ENCODE measurements at regions not wholly inside any gene's neighbourhood (a gene's known extent, or its start where the extent isn't known, plus 50 kb on each side); places are given as distances from the start of the nearest gene placed in this dataset.

GRCh38 chr18:29076645-29077044 is 899.7 kb upstream of the CDH2 start:
- TF ChIP-seq CEBPZ (IDR thresholded peaks at IDR 0.05; ENCODE audit: low read length) (no peak), PBX2 (CRISPR knock-in tag; IDR thresholded peaks at IDR 0.05) (no peak)
